ENCODE measurements at regions not wholly inside any gene's neighbourhood (a gene's known extent, or its start where the extent isn't known, plus 50 kb on each side); places are given as distances from the start of the nearest gene placed in this dataset.

DNA sequence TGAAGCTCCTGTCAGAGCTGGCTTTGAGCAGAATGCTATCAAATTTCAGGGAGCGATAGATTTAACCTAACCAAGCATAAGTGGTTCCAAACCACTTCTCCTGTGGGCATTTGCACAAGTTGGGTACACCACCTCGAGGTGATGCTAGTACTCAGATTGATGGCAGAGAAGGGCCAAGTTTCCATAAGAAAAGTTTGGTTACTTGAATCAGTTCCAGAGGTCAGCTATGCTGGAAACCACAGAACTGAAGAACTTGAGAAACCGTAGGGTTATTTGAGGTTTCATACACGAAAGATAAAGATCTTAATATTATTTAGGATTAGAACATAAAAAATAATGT is 238.2 kb upstream of the SOX11 start:
- CTCF ChIA-PET: no interaction called here
- no peak overlapping the region for H3K4me3 ChIP-seq (ENCODE audit: low read depth, low read length)
- no peak overlapping the region for H3K27ac ChIP-seq (ENCODE audit: extremely low read depth, low read depth, low read length)
- POLR2A ChIA-PET: no interaction called here
- H3K9me3 ChIP-seq (ENCODE audit: control insufficient read depth, insufficient read depth, low read depth, low read length): no peaks in the 10 kb centered on the region
- TF ChIP-seq GLIS2 (tag by site-specific recombination; IDR thresholded peaks at IDR 0.05): no peak
- no peak for TF ChIP-seq ZNF610 (tag by site-specific recombination; IDR thresholded peaks at IDR 0.05; ENCODE audit: borderline replicate concordance)
- TF ChIP-seq ZNF561 (tag by site-specific recombination; IDR thresholded peaks at IDR 0.05; ENCODE audit: borderline replicate concordance): no peak
- no peak for TF ChIP-seq KLF10 (tag by site-specific recombination; IDR thresholded peaks at IDR 0.05)
- TF ChIP-seq OSR2 (tag by site-specific recombination; IDR thresholded peaks at IDR 0.05): no peak
- no peak for TF ChIP-seq EGR2 (tag by site-specific recombination; IDR thresholded peaks at IDR 0.05; ENCODE audit: low read depth)
- no peak for TF ChIP-seq INSM2 (tag by site-specific recombination; IDR thresholded peaks at IDR 0.05)
- no peak for TF ChIP-seq ZNF571 (tag by site-specific recombination; IDR thresholded peaks at IDR 0.05)
- no peak for TF ChIP-seq ZNF660 (tag by site-specific recombination; IDR thresholded peaks at IDR 0.05)
- TF ChIP-seq, protein P1, sequence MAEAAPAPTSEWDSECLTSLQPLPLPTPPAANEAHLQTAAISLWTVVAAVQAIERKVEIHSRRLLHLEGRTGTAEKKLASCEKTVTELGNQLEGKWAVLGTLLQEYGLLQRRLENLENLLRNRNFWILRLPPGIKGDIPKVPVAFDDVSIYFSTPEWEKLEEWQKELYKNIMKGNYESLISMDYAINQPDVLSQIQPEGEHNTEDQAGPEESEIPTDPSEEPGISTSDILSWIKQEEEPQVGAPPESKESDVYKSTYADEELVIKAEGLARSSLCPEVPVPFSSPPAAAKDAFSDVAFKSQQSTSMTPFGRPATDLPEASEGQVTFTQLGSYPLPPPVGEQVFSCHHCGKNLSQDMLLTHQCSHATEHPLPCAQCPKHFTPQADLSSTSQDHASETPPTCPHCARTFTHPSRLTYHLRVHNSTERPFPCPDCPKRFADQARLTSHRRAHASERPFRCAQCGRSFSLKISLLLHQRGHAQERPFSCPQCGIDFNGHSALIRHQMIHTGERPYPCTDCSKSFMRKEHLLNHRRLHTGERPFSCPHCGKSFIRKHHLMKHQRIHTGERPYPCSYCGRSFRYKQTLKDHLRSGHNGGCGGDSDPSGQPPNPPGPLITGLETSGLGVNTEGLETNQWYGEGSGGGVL (tag by site-specific recombination; IDR thresholded peaks at IDR 0.05): no peak
- TF ChIP-seq KLF8 (tag by site-specific recombination; IDR thresholded peaks at IDR 0.05): no peak
- TF ChIP-seq ZBTB10 (tag by site-specific recombination; IDR thresholded peaks at IDR 0.05): no peak
- no peak for TF ChIP-seq ZNF302 (tag by site-specific recombination; IDR thresholded peaks at IDR 0.05; ENCODE audit: low read depth)
- no peak for TF ChIP-seq ZNF266 (tag by site-specific recombination; IDR thresholded peaks at IDR 0.05; ENCODE audit: low read depth)
- TF ChIP-seq ZIC2 (tag by site-specific recombination; IDR thresholded peaks at IDR 0.05): no peak
- no peak for TF ChIP-seq ZNF707 (tag by site-specific recombination; IDR thresholded peaks at IDR 0.05)
- no peak for TF ChIP-seq ZNF514 (tag by site-specific recombination; IDR thresholded peaks at IDR 0.05)
- TF ChIP-seq ZNF701 (tag by site-specific recombination; IDR thresholded peaks at IDR 0.05): no peak
- peaks cover 7% of the 10 kb centered on the region; the same call in 1 of the 2 replicates for H3K4me1 ChIP-seq (ENCODE audit: control insufficient read depth, insufficient read depth, low read length)
- no peaks in the 10 kb centered on the region for H3K36me3 ChIP-seq (ENCODE audit: control insufficient read depth in 2 of 2, insufficient read depth in 1 of 2, low read length in 2 of 2)

DNA sequence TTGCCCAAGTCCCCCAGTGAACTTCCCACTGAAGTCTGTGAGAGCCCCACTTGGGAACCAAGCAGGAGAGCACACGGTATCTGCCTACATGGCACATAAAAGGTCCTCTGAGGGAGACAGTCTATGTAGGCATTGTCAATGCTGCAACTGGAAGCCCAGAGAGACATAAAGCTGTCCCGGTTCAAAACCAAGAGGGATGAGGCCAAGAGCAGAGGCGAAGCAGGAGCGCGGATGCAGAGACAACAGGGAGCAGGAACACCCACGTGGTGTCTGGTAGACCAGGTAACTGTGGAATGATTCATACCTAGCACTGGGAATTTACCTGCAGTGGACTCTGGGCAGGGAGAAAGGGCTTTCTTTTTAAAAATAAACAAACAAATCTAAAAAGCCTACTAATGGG is 233.1 kb upstream of the SOX11 start:
- H3K4me1 ChIP-seq (ENCODE audit: control insufficient read depth, insufficient read depth, low read length): peaks cover 2% of the 10 kb centered on the region; the same call in 1 of the 2 replicates
- no peaks in the 10 kb centered on the region for H3K36me3 ChIP-seq (ENCODE audit: control insufficient read depth in 2 of 2, insufficient read depth in 1 of 2, low read length in 2 of 2)
- no peak overlapping the region for H3K4me3 ChIP-seq (ENCODE audit: low read depth, low read length)
- ChIA-PET CTCF (no interaction called here), POLR2A (no interaction called here)
- H3K9me3 ChIP-seq (ENCODE audit: control insufficient read depth, insufficient read depth, low read depth, low read length): no peaks in the 10 kb centered on the region
- no peak overlapping the region for H3K27ac ChIP-seq (ENCODE audit: extremely low read depth, low read depth, low read length)
- TF ChIP-seq ZNF629 (tag by site-specific recombination; IDR thresholded peaks at IDR 0.05): no peak
- no peak for TF ChIP-seq ZNF558 (tag by site-specific recombination; IDR thresholded peaks at IDR 0.05)
- no peak for TF ChIP-seq ZBTB17 (tag by site-specific recombination; IDR thresholded peaks at IDR 0.05)
- TF ChIP-seq GLI4 (tag by site-specific recombination; IDR thresholded peaks at IDR 0.05): no peak
- TF ChIP-seq ZNF223 (tag by site-specific recombination; IDR thresholded peaks at IDR 0.05): no peak
- no peak for TF ChIP-seq SCRT2 (tag by site-specific recombination; IDR thresholded peaks at IDR 0.05)
- no peak for TF ChIP-seq ZNF747 (tag by site-specific recombination; IDR thresholded peaks at IDR 0.05)
- TF ChIP-seq ZFP69B (tag by site-specific recombination; IDR thresholded peaks at IDR 0.05): no peak
- no peak for TF ChIP-seq ZNF214 (tag by site-specific recombination; IDR thresholded peaks at IDR 0.05; ENCODE audit: borderline replicate concordance)
- no peak for TF ChIP-seq ZNF423 (tag by site-specific recombination; IDR thresholded peaks at IDR 0.05)
- TF ChIP-seq ZNF571 (tag by site-specific recombination; IDR thresholded peaks at IDR 0.05): no peak
- TF ChIP-seq, protein P2, sequence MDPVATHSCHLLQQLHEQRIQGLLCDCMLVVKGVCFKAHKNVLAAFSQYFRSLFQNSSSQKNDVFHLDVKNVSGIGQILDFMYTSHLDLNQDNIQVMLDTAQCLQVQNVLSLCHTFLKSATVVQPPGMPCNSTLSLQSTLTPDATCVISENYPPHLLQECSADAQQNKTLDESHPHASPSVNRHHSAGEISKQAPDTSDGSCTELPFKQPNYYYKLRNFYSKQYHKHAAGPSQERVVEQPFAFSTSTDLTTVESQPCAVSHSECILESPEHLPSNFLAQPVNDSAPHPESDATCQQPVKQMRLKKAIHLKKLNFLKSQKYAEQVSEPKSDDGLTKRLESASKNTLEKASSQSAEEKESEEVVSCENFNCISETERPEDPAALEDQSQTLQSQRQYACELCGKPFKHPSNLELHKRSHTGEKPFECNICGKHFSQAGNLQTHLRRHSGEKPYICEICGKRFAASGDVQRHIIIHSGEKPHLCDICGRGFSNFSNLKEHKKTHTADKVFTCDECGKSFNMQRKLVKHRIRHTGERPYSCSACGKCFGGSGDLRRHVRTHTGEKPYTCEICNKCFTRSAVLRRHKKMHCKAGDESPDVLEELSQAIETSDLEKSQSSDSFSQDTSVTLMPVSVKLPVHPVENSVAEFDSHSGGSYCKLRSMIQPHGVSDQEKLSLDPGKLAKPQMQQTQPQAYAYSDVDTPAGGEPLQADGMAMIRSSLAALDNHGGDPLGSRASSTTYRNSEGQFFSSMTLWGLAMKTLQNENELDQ (tag by site-specific recombination; IDR thresholded peaks at IDR 0.05; ENCODE audit: low read depth): no peak
- TF ChIP-seq ZNF404 (tag by site-specific recombination; IDR thresholded peaks at IDR 0.05): no peak
